ENCODE measurements at regions not wholly inside any gene's neighbourhood (a gene's known extent, or its start where the extent isn't known, plus 50 kb on each side); places are given as distances from the start of the nearest gene placed in this dataset.

DNA sequence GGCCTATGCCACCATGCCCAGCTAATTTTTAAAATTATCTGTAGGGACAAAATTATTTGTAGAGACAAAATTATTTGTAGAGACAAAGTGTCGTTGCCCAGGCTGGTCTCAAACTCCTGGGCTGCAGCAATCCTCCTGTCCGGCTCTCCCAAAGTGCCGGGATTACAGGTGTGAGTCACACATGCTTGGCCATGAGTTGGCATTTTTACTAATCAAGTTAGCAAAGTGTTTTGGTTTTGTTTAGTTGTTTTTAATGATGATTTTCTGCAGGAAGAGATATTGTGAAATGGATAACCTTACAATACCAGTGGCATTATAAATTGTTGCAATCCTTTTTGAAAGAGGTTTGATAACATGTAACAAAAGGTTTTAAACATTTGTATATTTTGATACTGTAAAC, 65.3 kb upstream of the MAGI3 start:
- no peak overlapping the region for H3K4me2 ChIP-seq (ENCODE audit: low read depth, low read length)
- BruUV-seq (replicated peaks) = no TSS peak
- POLR2A ChIA-PET = no interaction called here
- H3K4me3 ChIP-seq (replicated peaks in 1 of 3; ENCODE audit: insufficient read depth in 1 of 3, low read depth in 2 of 3, low read length in 3 of 3) = no peak overlapping the region
- H2AFZ ChIP-seq (ENCODE audit: low read length) = no peak overlapping the region
- FAIRE-seq = no peak
- H3K79me2 ChIP-seq (ENCODE audit: insufficient read depth, low read length) = no peaks in the 10 kb centered on the region
- intact Hi-C loops (cut with micrococcal nuclease; ENCODE audit: unreplicated experiment) (no loop called here), in situ Hi-C loops (cut with HindIII; ENCODE audit: extremely low pct_ligation_motif_present, low pct_unique_long_range_greater_than_20kb) (no loop called here)
- H3K4me1 ChIP-seq (ENCODE audit: insufficient read depth, low read length) = no peaks in the 10 kb centered on the region
- H3K27me3 ChIP-seq (ENCODE audit: control insufficient read depth in 1 of 2, insufficient read depth in 2 of 2, low read length in 2 of 2) = peaks cover 0 to 4% of the 10 kb centered on the region in 2 experiments; a peak in 2 of 5 replicates
- DNase-seq (ENCODE audit: low spot score) = peak; percentile 9
- no peaks in the 10 kb centered on the region for H3K36me3 ChIP-seq (replicated peaks in 1 of 2; ENCODE audit: control insufficient read depth in 1 of 2, insufficient read depth in 2 of 2, low read length in 2 of 2)
- no peak overlapping the region for H3K9ac ChIP-seq (ENCODE audit: insufficient read depth, low read depth, low read length)
- no peak for ATAC-seq
- CTCF ChIA-PET (ENCODE audit: low intra/inter-chr PET ratio, low total read pairs) = no interaction called here
- H3K9me3 ChIP-seq (ENCODE audit: low read length) = no peaks in the 10 kb centered on the region
- H4K20me1 ChIP-seq (ENCODE audit: insufficient read depth, low read length) = no peaks in the 10 kb centered on the region
- WGBS (ENCODE audit: low lambda C conversion rate) = 5% methylated on average over 3 of the region's 3 CpGs
- H3K27ac ChIP-seq (ENCODE audit: extremely low read length, insufficient read depth, low read length) = no peak overlapping the region
- TF ChIP-seq NFE2 (CRISPR knock-in tag; IDR thresholded peaks at IDR 0.05) (peak; percentile 56; the same call in 1 of the 2 replicates), NFE2L2 (IDR thresholded peaks at IDR 0.05; ENCODE audit: low read length) (peak; percentile 76), CHCHD3 (CRISPR knock-in tag; IDR thresholded peaks at IDR 0.05) (no peak), TCF7L2 (IDR thresholded peaks at IDR 0.05; ENCODE audit: low read depth, low read length) (no peak), ZFP82 (CRISPR knock-in tag; IDR thresholded peaks at IDR 0.05; ENCODE audit: borderline replicate concordance) (no peak), FOSL2 (CRISPR knock-in tag; IDR thresholded peaks at IDR 0.05) (peak; percentile 64), PTBP1 (IDR thresholded peaks at IDR 0.05; ENCODE audit: low read depth, low read length, poor library complexity, severe bottlenecking) (no peak), ZNF10 (CRISPR knock-in tag; IDR thresholded peaks at IDR 0.05; ENCODE audit: borderline replicate concordance, low read depth) (no peak), FIP1L1 (IDR thresholded peaks at IDR 0.05; ENCODE audit: borderline replicate concordance, insufficient read depth, low read depth, low read length) (no peak), ARNTL (CRISPR knock-in tag; IDR thresholded peaks at IDR 0.05) (no peak), HHEX (CRISPR knock-in tag; IDR thresholded peaks at IDR 0.05) (no peak), CBX5 (CRISPR knock-in tag; IDR thresholded peaks at IDR 0.05; ENCODE audit: borderline replicate concordance) (no peak), FOXK2 (IDR thresholded peaks at IDR 0.05) (no peak), ETV5 (CRISPR knock-in tag; IDR thresholded peaks at IDR 0.05; ENCODE audit: borderline replicate concordance) (no peak)
- TF ChIP-seq, protein P1, sequence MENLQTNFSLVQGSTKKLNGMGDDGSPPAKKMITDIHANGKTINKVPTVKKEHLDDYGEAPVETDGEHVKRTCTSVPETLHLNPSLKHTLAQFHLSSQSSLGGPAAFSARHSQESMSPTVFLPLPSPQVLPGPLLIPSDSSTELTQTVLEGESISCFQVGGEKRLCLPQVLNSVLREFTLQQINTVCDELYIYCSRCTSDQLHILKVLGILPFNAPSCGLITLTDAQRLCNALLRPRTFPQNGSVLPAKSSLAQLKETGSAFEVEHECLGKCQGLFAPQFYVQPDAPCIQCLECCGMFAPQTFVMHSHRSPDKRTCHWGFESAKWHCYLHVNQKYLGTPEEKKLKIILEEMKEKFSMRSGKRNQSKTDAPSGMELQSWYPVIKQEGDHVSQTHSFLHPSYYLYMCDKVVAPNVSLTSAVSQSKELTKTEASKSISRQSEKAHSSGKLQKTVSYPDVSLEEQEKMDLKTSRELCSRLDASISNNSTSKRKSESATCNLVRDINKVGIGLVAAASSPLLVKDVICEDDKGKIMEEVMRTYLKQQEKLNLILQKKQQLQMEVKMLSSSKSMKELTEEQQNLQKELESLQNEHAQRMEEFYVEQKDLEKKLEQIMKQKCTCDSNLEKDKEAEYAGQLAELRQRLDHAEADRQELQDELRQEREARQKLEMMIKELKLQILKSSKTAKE (CRISPR knock-in tag; IDR thresholded peaks at IDR 0.05; ENCODE audit: borderline replicate concordance) = no peak
- TF ChIP-seq, protein P2, sequence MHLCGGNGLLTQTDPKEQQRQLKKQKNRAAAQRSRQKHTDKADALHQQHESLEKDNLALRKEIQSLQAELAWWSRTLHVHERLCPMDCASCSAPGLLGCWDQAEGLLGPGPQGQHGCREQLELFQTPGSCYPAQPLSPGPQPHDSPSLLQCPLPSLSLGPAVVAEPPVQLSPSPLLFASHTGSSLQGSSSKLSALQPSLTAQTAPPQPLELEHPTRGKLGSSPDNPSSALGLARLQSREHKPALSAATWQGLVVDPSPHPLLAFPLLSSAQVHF (CRISPR knock-in tag; IDR thresholded peaks at IDR 0.05) = no peak
- TF ChIP-seq, protein P3, sequence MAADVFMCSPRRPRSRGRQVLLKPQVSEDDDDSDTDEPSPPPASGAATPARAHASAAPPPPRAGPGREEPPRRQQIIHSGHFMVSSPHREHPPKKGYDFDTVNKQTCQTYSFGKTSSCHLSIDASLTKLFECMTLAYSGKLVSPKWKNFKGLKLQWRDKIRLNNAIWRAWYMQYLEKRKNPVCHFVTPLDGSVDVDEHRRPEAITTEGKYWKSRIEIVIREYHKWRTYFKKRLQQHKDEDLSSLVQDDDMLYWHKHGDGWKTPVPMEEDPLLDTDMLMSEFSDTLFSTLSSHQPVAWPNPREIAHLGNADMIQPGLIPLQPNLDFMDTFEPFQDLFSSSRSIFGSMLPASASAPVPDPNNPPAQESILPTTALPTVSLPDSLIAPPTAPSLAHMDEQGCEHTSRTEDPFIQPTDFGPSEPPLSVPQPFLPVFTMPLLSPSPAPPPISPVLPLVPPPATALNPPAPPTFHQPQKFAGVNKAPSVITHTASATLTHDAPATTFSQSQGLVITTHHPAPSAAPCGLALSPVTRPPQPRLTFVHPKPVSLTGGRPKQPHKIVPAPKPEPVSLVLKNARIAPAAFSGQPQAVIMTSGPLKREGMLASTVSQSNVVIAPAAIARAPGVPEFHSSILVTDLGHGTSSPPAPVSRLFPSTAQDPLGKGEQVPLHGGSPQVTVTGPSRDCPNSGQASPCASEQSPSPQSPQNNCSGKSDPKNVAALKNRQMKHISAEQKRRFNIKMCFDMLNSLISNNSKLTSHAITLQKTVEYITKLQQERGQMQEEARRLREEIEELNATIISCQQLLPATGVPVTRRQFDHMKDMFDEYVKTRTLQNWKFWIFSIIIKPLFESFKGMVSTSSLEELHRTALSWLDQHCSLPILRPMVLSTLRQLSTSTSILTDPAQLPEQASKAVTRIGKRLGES (CRISPR knock-in tag; IDR thresholded peaks at IDR 0.05; ENCODE audit: borderline replicate concordance) = no peak
- TF ChIP-seq, protein P4, sequence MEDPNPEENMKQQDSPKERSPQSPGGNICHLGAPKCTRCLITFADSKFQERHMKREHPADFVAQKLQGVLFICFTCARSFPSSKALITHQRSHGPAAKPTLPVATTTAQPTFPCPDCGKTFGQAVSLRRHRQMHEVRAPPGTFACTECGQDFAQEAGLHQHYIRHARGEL (CRISPR knock-in tag; IDR thresholded peaks at IDR 0.05) = no peak
- TF ChIP-seq, protein P5, sequence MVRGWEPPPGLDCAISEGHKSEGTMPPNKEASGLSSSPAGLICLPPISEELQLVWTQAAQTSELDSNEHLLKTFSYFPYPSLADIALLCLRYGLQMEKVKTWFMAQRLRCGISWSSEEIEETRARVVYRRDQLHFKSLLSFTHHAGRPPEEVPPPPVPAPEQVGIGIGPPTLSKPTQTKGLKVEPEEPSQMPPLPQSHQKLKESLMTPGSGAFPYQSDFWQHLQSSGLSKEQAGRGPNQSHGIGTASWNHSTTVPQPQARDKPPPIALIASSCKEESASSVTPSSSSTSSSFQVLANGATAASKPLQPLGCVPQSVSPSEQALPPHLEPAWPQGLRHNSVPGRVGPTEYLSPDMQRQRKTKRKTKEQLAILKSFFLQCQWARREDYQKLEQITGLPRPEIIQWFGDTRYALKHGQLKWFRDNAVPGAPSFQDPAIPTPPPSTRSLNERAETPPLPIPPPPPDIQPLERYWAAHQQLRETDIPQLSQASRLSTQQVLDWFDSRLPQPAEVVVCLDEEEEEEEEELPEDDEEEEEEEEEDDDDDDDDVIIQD (CRISPR knock-in tag; IDR thresholded peaks at IDR 0.05; ENCODE audit: low read depth) = no peak
